Esophagus squamous epithelium (tissue), 5 donors: ENCODE measurements at regions not wholly inside any gene's neighbourhood (a gene's known extent, or its start where the extent isn't known, plus 50 kb on each side); places are given as distances from the start of the nearest gene placed in this dataset.
A peak's percentile ranks its signal among the peaks of the same experiment; 100 is the strongest.

Experiments used
- DNase-seq: peaks from one replicate; lab custom pipeline; 2025; lab: John Stamatoyannopoulos, UW
- H3K27ac ChIP-seq, 4 donors: fragments of 200-600 bp; sonication (generic); one replicate each; pipeline ENCODE4 v1.5.1; 2016 to 2019; ENCODE audit warnings: mild to moderate bottlenecking in 1 of 4
- H3K27me3 ChIP-seq, 4 donors: fragments of 200-600 bp; sonication (generic); 1 replicate in 3 of 4; 2 replicates in 1 of 4; pipeline versions ENCODE4 v1.5.1 to v1.6.0; 2017 to 2021; ENCODE audit warnings: antibody characterized with exemption in 1 of 4
- H3K36me3 ChIP-seq, 3 donors: fragments of 200-600 bp; sonication (generic); one replicate each; pipeline ENCODE4 v1.5.1; 2016 to 2019
- H3K4me1 ChIP-seq, 3 donors: fragments of 200-600 bp; sonication (generic); one replicate each; pipeline ENCODE4 v1.5.1; 2017 to 2019
- H3K4me3 ChIP-seq, 4 donors: fragments of 200-600 bp; sonication (generic); 1 replicate in 3 of 4; 2 replicates in 1 of 4; pipeline ENCODE4 v1.5.1; 2016 to 2019; ENCODE audit warnings: mild to moderate bottlenecking in 2 of 4, moderate library complexity in 1 of 4
- H3K9me3 ChIP-seq, 3 donors: fragments of 200-600 bp; sonication (generic); one replicate each; pipeline ENCODE4 v1.5.1; 2016 to 2019
- POLR2A ChIP-seq, 4 donors: fragments of 450-650 bp; IDR thresholded peaks; one replicate each; pipeline ENCODE4 v1.6.1; 2017; ENCODE audit warnings: antibody characterized with exemption in 4 of 4, mild to moderate bottlenecking in 4 of 4, moderate library complexity in 3 of 4
- WGBS, 2 donors: methylation state at CpG; one replicate each; pipeline ENCODE4 v1.1.5; 2018; 5-methylcytosine and 5-hydroxymethylcytosine counted together
- intact Hi-C: fragments of 100-400 bp; cut with DNase I; formaldehyde crosslinking; loops from one replicate; pipeline ENCODE4 v1.15.0; 2022
- TF ChIP-seq, protein P1 (sequence below), 6 experiments: fragments of 450-650 bp in 4 of 6; fragments of 200-600 bp in 2 of 6; sonication (generic) in 2 of 6; IDR thresholded peaks; one replicate each; pipeline ENCODE4 v1.5.1; 2016 to 2019; ENCODE audit warnings: antibody characterized with exemption in 6 of 6, mild to moderate bottlenecking in 4 of 6, moderate library complexity in 4 of 6
- donor health status: DM: yes; HTN: yes; CAD: no.

DNA sequence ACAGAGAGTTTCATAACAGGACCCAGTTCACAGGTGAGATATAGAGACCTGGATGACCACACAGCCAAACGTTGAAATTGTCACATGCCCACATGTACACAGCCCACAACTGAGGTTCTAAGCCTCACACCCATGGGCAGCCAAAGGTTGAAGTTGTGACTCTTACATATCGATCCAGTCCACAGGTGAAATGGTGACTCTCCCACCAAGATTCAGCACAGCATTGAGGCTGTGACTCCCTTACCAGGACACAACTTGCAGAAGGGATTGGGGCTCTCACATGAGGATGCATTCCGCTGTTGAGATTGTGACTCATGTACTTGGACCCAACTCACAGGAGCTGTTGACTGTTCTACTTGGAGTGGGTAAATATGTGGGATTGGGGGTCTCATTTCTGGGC, 1836.4 kb downstream of the TP53TG3F start:
- no peaks in the 10 kb centered on the region for H3K36me3 ChIP-seq
- no peak for TF ChIP-seq POLR2A (IDR thresholded peaks at IDR 0.05)
- TF ChIP-seq, protein P1, sequence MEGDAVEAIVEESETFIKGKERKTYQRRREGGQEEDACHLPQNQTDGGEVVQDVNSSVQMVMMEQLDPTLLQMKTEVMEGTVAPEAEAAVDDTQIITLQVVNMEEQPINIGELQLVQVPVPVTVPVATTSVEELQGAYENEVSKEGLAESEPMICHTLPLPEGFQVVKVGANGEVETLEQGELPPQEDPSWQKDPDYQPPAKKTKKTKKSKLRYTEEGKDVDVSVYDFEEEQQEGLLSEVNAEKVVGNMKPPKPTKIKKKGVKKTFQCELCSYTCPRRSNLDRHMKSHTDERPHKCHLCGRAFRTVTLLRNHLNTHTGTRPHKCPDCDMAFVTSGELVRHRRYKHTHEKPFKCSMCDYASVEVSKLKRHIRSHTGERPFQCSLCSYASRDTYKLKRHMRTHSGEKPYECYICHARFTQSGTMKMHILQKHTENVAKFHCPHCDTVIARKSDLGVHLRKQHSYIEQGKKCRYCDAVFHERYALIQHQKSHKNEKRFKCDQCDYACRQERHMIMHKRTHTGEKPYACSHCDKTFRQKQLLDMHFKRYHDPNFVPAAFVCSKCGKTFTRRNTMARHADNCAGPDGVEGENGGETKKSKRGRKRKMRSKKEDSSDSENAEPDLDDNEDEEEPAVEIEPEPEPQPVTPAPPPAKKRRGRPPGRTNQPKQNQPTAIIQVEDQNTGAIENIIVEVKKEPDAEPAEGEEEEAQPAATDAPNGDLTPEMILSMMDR (IDR thresholded peaks at IDR 0.05): no peak
- WGBS, 2 donors: 58 to 64% methylated on average over 2 to 3 of the region's 3 CpGs
- H3K9me3 ChIP-seq: no peaks in the 10 kb centered on the region
- H3K27me3 ChIP-seq: no peaks in the 10 kb centered on the region
- intact Hi-C loops: no loop called here
- no peak overlapping the region for H3K4me3 ChIP-seq
- DNase-seq: no peak
- peaks cover 0 to 14% (median 6%) of the 10 kb centered on the region in 3 donors for H3K4me1 ChIP-seq
- H3K27ac ChIP-seq: no peak overlapping the region

DNA sequence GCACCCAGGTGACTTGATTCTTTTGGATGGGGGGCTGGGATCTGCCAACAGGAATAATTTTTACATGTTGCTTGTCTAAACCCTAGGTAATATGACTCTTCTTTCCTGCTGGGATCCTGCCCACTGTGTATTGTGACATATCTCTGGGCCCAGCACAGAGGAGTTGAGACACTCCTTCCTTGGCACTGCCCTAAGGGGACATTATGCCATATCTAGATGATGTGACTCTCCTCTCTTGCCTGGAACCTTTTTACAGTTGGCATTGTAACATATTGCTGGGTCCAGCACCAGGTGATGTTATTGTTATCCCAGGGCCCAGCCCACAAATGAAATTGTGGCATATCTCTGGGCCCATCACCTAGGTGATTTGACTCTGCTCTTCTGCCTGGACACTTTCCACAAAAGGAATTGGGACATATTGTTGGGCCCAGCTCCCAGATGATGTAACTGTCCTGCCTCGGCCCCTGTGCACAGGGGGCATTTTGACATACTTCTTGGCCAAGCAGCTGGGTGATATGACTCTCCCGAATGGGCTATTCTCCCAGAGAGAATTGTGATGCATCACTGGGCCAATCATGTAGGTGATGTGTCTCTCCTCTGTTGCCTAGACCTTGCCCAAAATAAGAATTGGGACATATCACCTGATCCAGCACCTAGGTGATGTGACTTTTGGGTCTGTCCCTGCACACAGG, 1837.7 kb downstream of the TP53TG3F start:
- no peak for DNase-seq
- no peak overlapping the region for H3K27ac ChIP-seq
- no peaks in the 10 kb centered on the region for H3K9me3 ChIP-seq
- WGBS, 2 donors: 20 to 56% methylated on average over 1 to 2 of the region's 2 CpGs
- peaks cover 0 to 14% (median 6%) of the 10 kb centered on the region in 3 donors for H3K4me1 ChIP-seq
- no peaks in the 10 kb centered on the region for H3K27me3 ChIP-seq
- intact Hi-C loops: no loop called here
- no peak for TF ChIP-seq POLR2A (IDR thresholded peaks at IDR 0.05)
- TF ChIP-seq, protein P1 (IDR thresholded peaks at IDR 0.05): no peak
- H3K4me3 ChIP-seq: no peak overlapping the region
- no peaks in the 10 kb centered on the region for H3K36me3 ChIP-seq

DNA sequence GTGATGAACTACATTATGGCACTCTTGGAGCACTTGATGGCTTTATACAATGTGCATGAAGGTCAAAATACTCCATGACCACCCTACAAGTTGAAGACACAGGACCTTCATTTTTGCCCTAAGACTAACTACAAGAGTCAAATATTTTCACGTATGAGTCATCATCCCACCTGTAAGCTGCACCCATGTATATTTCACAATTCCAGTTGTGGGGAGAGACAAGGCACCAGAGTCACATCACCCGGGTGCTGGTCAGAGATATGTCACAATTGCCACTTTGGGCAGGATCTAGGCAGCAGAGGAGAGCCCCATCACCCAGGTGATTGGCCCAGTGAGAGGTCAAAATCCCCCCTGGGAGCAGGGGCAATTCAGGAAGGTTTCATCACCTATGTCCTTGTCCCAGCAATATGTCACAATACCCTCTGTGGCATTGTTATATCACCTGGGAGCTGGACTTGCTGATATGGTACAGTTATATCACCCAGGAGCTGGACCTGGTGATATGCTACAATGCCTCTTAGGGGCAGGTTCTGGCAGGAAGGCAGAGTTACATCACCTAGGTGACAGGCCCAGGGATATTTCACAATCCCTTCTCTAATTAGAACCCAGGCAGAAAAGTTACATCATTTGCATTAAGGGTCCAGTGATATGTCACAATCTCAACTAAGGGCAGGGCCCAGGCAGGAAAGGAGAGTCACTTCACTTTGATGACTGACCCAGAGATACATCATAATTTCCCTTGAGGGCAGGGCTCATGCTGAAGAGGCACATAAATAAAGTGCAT, 1839.2 kb downstream of the TP53TG3F start:
- H3K4me1 ChIP-seq: peaks cover 0 to 14% (median 6%) of the 10 kb centered on the region in 3 donors
- TF ChIP-seq, protein P1 (IDR thresholded peaks at IDR 0.05): no peak
- TF ChIP-seq POLR2A (IDR thresholded peaks at IDR 0.05): no peak
- H3K27me3 ChIP-seq: no peaks in the 10 kb centered on the region
- DNase-seq: no peak
- no peak overlapping the region for H3K4me3 ChIP-seq
- WGBS, 2 donors: 24% methylated on average over 2 of the region's 2 CpGs; no CpG with 5 or more reads in 1 of the 2 donors
- H3K36me3 ChIP-seq: no peaks in the 10 kb centered on the region
- no peaks in the 10 kb centered on the region for H3K9me3 ChIP-seq
- no peak overlapping the region for H3K27ac ChIP-seq
- intact Hi-C loops: no loop called here

DNA sequence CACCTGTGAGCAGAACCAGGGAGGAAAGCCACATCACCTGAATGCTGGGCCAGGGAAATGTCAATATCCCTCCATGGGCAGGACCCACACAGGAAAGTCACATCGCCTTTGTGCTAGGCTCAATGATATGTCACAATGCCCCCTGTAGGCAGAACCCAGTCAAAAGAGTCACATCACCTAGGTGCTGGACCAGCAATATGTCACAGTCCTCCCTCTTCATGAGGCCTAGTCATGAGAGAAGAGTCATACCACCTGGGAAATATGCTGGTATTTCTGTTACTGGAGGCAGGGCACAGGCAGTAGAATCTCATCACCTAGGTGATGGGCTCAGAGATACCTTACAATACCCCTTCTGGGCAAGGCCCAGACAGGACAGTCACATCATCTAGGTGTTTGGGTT, 1843.4 kb downstream of the TP53TG3F start:
- Histone ChIP-seq H3K9me3 (no peaks in the 10 kb centered on the region), H3K27me3 (no peaks in the 10 kb centered on the region), H3K27ac (no peak overlapping the region), H3K36me3 (no peaks in the 10 kb centered on the region), H3K4me3 (no peak overlapping the region), H3K4me1 (peaks cover 0 to 55% (median 32%) of the 10 kb centered on the region in 3 donors)
- no peak for DNase-seq
- TF ChIP-seq, protein P1 (IDR thresholded peaks at IDR 0.05): no peak
- TF ChIP-seq POLR2A (IDR thresholded peaks at IDR 0.05): no peak
- WGBS, 2 donors: 60% methylated on average over 1 of the region's 1 CpG; no CpG with 5 or more reads in 1 of the 2 donors
- intact Hi-C loops: no loop called here

DNA sequence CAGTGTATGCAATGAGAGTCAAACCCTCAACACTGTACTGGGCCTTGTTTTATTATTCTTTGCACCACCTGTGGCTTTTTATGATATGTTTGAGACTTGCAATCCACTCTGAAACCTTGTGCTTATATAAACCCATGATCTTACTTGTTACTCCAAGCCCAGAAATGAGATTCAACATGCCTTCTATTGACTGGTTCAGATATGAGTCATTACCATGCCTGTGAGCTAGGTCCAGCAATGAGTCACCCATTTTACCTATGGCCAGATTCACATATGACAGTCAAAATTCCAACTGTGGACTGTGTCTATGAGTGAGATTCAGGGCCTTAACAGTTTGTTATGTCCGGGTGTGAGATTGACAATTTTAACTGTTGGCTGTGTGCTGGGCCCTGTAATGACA, 1846.1 kb downstream of the TP53TG3F start:
- Histone ChIP-seq H3K36me3 (no peaks in the 10 kb centered on the region), H3K4me3 (no peak overlapping the region), H3K27me3 (no peaks in the 10 kb centered on the region), H3K9me3 (no peaks in the 10 kb centered on the region), H3K4me1 (peaks cover 0 to 58% (median 30%) of the 10 kb centered on the region in 3 donors), H3K27ac (peak overlapping the region; percentile 48 to 82 (median 63))
- intact Hi-C loops: no loop called here
- WGBS, 2 donors: 22 to 54% methylated on average over 1 of the region's 1 CpG
- no peak for DNase-seq
- TF ChIP-seq, protein P1 (IDR thresholded peaks at IDR 0.05): no peak
- no peak for TF ChIP-seq POLR2A (IDR thresholded peaks at IDR 0.05)
